H1 (cell line): ENCODE measurements at regions not wholly inside any gene's neighbourhood (a gene's known extent, or its start where the extent isn't known, plus 50 kb on each side); places are given as distances from the start of the nearest gene placed in this dataset.
"Not testable (repeated sequence)": the region's sequence is repeated elsewhere in the genome, so short reads cannot be mapped to it uniquely, and the experiment has no call there.

Experiments
- CTCF ChIA-PET: fragments of 300-600 bp; sonication (Branson Sonifier 250); formaldehyde crosslinking; loops from one replicate; lab custom pipeline; 2021; ENCODE audit not compliant: partially characterized antibody; lab: Charles Lee
- POLR2A ChIA-PET: fragments of 300-600 bp; sonication (Branson Sonifier 250); formaldehyde crosslinking; loops from one replicate; lab custom pipeline; 2021; ENCODE audit warnings: inconsistent platforms; ENCODE audit not compliant: partially characterized antibody; lab: Charles Lee
- DNase-seq, 2 experiments: peaks; one replicate each; pipeline versions ENCODE4 v3.0.0 to v3.0.0-alpha.2; 2010 to 2022; ENCODE audit warnings: low spot score in 2 of 2, low read depth in 1 of 2, mixed read lengths in 1 of 2
- FAIRE-seq: peaks from 2 replicates; lab custom pipeline; 2011; peaks lifted over from hg19 to GRCh38; lab: Jason Lieb, UNC
- H2AFZ ChIP-seq: 2 replicates; pipeline ENCODE4 v1.8.1; 2012; ENCODE audit warnings: low read length, inconsistent platforms
- H2AK5ac ChIP-seq: 2 replicates; pipeline ENCODE4 v1.6.1; 2013; ENCODE audit warnings: low read depth, low read length
- H2BK120ac ChIP-seq: replicated peaks from 2 replicates; pipeline ENCODE3; 2013; ENCODE audit warnings: low read depth, low read length, inconsistent platforms
- H2BK12ac ChIP-seq: 2 replicates; pipeline ENCODE4 v1.6.1; 2013; ENCODE audit warnings: low read depth, low read length
- H2BK15ac ChIP-seq: 2 replicates; pipeline ENCODE4 v1.6.1; 2013; ENCODE audit warnings: low read length
- H2BK20ac ChIP-seq: 2 replicates; pipeline ENCODE4 v1.6.1; 2013; ENCODE audit warnings: low read length
- H2BK5ac ChIP-seq: 2 replicates; pipeline ENCODE4 v1.6.1; 2013; ENCODE audit warnings: low read depth, low read length
- H3K14ac ChIP-seq: 2 replicates; pipeline ENCODE4 v1.6.1; 2013; ENCODE audit warnings: inconsistent platforms; ENCODE audit not compliant: insufficient read length
- H3K18ac ChIP-seq: 2 replicates; pipeline ENCODE4 v1.6.1; 2013; ENCODE audit warnings: low read length; ENCODE audit errors: extremely low read depth
- H3K23ac ChIP-seq: 2 replicates; pipeline ENCODE4 v1.6.1; 2013; ENCODE audit warnings: inconsistent platforms; ENCODE audit not compliant: insufficient read length
- H3K23me2 ChIP-seq: 2 replicates; pipeline ENCODE4 v1.6.1; 2013; ENCODE audit warnings: low read depth, low read length
- H3K27ac ChIP-seq: 2 replicates; pipeline ENCODE4 v1.6.1; 2011; ENCODE audit warnings: low read depth, low read length, inconsistent platforms
- H3K27me3 ChIP-seq, 4 experiments: replicated peaks in 1 of 4; 1 replicate in 1 of 4; 2 replicates in 3 of 4; pipeline versions ENCODE4 v1.6.1 to v1.8.1; 2011 to 2013; ENCODE audit warnings: low read length in 3 of 4, mild to moderate bottlenecking in 3 of 4, inconsistent platforms in 2 of 4, mixed read lengths in 2 of 4, moderate library complexity in 1 of 4; ENCODE audit not compliant: control insufficient read depth in 3 of 4, insufficient read depth in 3 of 4; ENCODE audit errors: extremely low read depth in 1 of 4
- H3K36me3 ChIP-seq, 4 experiments: 2 replicates each; pipeline versions ENCODE4 v1.6.1 to v1.8.1; 2011 to 2013; ENCODE audit warnings: mild to moderate bottlenecking in 4 of 4, low read length in 3 of 4, moderate library complexity in 2 of 4, control low read depth in 1 of 4, inconsistent platforms in 1 of 4; ENCODE audit not compliant: insufficient read depth in 4 of 4, control insufficient read depth in 2 of 4
- H3K4ac ChIP-seq: replicated peaks from 2 replicates; pipeline ENCODE3; 2013; ENCODE audit warnings: low read length, low read depth, mixed read lengths, inconsistent platforms; ENCODE audit not compliant: insufficient read length
- H3K4me1 ChIP-seq, 4 experiments: replicated peaks in 1 of 4; 1 replicate in 1 of 4; 2 replicates in 3 of 4; pipeline versions ENCODE4 v1.6.1 to v1.8.1; 2011 to 2013; ENCODE audit warnings: low read length in 3 of 4, inconsistent platforms in 2 of 4, mixed read lengths in 1 of 4; ENCODE audit not compliant: insufficient read depth in 4 of 4, control insufficient read depth in 3 of 4
- H3K4me2 ChIP-seq, 2 experiments: 2 replicates each; pipeline versions ENCODE4 v1.6.1 to v1.8.1; 2011 to 2013; ENCODE audit warnings: low read depth in 2 of 2, low read length in 2 of 2, control low read depth in 1 of 2, inconsistent platforms in 1 of 2, mild to moderate bottlenecking in 1 of 2; ENCODE audit not compliant: insufficient read depth in 1 of 2
- H3K4me3 ChIP-seq, 4 experiments: fragments of 200-600, 300-600 bp in 1 of 4; sonication (generic), shearing (Covaris generic), sonication (Bioruptor Twin) in 1 of 4; 2 replicates each; pipeline versions ENCODE4 v1.5.1 to v1.8.1; 2011 to 2016; ENCODE audit warnings: low read length in 4 of 4, low read depth in 3 of 4, control low read depth in 2 of 4, inconsistent platforms in 2 of 4, mild to moderate bottlenecking in 2 of 4, mixed read lengths in 1 of 4, moderate library complexity in 1 of 4; ENCODE audit not compliant: insufficient read depth in 2 of 4; ENCODE audit errors: extremely low read depth in 1 of 4
- H3K56ac ChIP-seq: replicated peaks from 2 replicates; pipeline ENCODE3; 2013; ENCODE audit warnings: low read depth, mild to moderate bottlenecking, mixed read lengths, low read length, inconsistent platforms; ENCODE audit not compliant: insufficient read length
- H3K79me1 ChIP-seq: 2 replicates; pipeline ENCODE4 v1.6.1; 2013; ENCODE audit warnings: low read depth, low read length, control low read depth
- H3K79me2 ChIP-seq, 2 experiments: 2 replicates each; pipeline versions ENCODE4 v1.6.1 to v1.8.1; 2012 to 2013; ENCODE audit warnings: low read length in 2 of 2, mild to moderate bottlenecking in 2 of 2, inconsistent platforms in 1 of 2; ENCODE audit not compliant: insufficient read depth in 2 of 2, control insufficient read depth in 1 of 2
- H3K9ac ChIP-seq, 4 experiments: replicated peaks in 1 of 4; 1 replicate in 1 of 4; 2 replicates in 3 of 4; pipeline versions ENCODE4 v1.6.1 to v1.8.1; 2011 to 2013; ENCODE audit warnings: low read depth in 3 of 4, low read length in 3 of 4, control low read depth in 2 of 4, mild to moderate bottlenecking in 2 of 4, moderate library complexity in 2 of 4, inconsistent platforms in 1 of 4; ENCODE audit errors: extremely low read depth in 1 of 4
- H3K9me3 ChIP-seq, 2 experiments: 2 replicates each; pipeline versions ENCODE4 v1.6.1 to v1.8.1; 2012 to 2013; ENCODE audit warnings: mild to moderate bottlenecking in 2 of 2, moderate library complexity in 2 of 2, control low read depth in 1 of 2, inconsistent platforms in 1 of 2, low read depth in 1 of 2, low read length in 1 of 2, mixed read lengths in 1 of 2; ENCODE audit not compliant: insufficient read depth in 2 of 2
- H4K20me1 ChIP-seq, 2 experiments: replicated peaks in 1 of 2; 2 replicates each; pipeline versions ENCODE3 to v1.8.1; 2011 to 2013; ENCODE audit warnings: inconsistent platforms in 2 of 2, low read length in 2 of 2, mild to moderate bottlenecking in 1 of 2; ENCODE audit not compliant: insufficient read depth in 2 of 2, control insufficient read depth in 1 of 2
- H4K5ac ChIP-seq: 2 replicates; pipeline ENCODE4 v1.6.1; 2013; ENCODE audit warnings: low read length, low read depth, mixed read lengths, inconsistent platforms; ENCODE audit not compliant: insufficient read length
- H4K8ac ChIP-seq: 2 replicates; pipeline ENCODE4 v1.8.0; 2013; ENCODE audit warnings: mild to moderate bottlenecking, moderate library complexity, low read length, inconsistent platforms; ENCODE audit not compliant: insufficient read depth; ENCODE audit errors: extremely low read depth
- H4K91ac ChIP-seq: replicated peaks from 2 replicates; pipeline ENCODE3; 2013; ENCODE audit warnings: low read length, mixed read lengths, inconsistent platforms; ENCODE audit not compliant: insufficient read length
- WGBS, 2 experiments: shearing (Covaris generic) in 1 of 2; methylation state at CpG; one replicate each; pipeline versions ENCODE4 v1.1.6 to v1.1.7; 2013 to 2015; ENCODE audit warnings: low lambda C conversion rate in 2 of 2, mixed read lengths in 2 of 2, inconsistent platforms in 1 of 2, low coverage in 1 of 2, missing lambda C conversion rate in 1 of 2; ENCODE audit not compliant: insufficient replicate concordance in 2 of 2, insufficient coverage in 1 of 2, insufficient read length in 1 of 2; ENCODE audit errors: extremely low coverage in 1 of 2, missing lambda C conversion rate in 1 of 2; 5-methylcytosine and 5-hydroxymethylcytosine counted together

- H2BK12ac ChIP-seq, H2BK20ac ChIP-seq, H3K23ac ChIP-seq, H3K9ac ChIP-seq, H3K4ac ChIP-seq, H3K14ac ChIP-seq, H3K4me1 ChIP-seq, H4K91ac ChIP-seq, H3K36me3 ChIP-seq, H2AFZ ChIP-seq, H3K4me2 ChIP-seq, H3K56ac ChIP-seq, H2BK5ac ChIP-seq, H2BK15ac ChIP-seq, H3K27me3 ChIP-seq, H3K23me2 ChIP-seq, H2AK5ac ChIP-seq, H3K79me2 ChIP-seq, POLR2A ChIA-PET, H2BK120ac ChIP-seq, CTCF ChIA-PET, H4K20me1 ChIP-seq, H4K8ac ChIP-seq, H3K79me1 ChIP-seq, H3K27ac ChIP-seq, DNase-seq, H3K4me3 ChIP-seq, H3K18ac ChIP-seq, FAIRE-seq, H4K5ac ChIP-seq: not testable (repeated sequence)
- 87% methylated on average over 5 of the region's 9 CpGs; no CpG with 5 or more reads in 1 of the 2 experiments for WGBS, 2 experiments
- peaks cover 0 to 39% of the 10 kb centered on the region in 2 experiments; a peak in 2 of 4 replicates for H3K9me3 ChIP-seq
Observed at GRCh38 chr16:33995821-33996372, 536.5 kb downstream of the TP53TG3F start.

GRCh38 chr16:34001184-34001583 lies 541.8 kb downstream of the TP53TG3F start:
- H4K5ac ChIP-seq, H4K91ac ChIP-seq, H2BK5ac ChIP-seq, H3K14ac ChIP-seq, DNase-seq, H3K4me2 ChIP-seq, H3K23me2 ChIP-seq, H3K27me3 ChIP-seq, H2BK12ac ChIP-seq, FAIRE-seq, H3K4me1 ChIP-seq, H3K18ac ChIP-seq, H3K27ac ChIP-seq, H3K23ac ChIP-seq, H3K36me3 ChIP-seq, H3K4me3 ChIP-seq, H2AK5ac ChIP-seq, H3K9ac ChIP-seq, H2BK20ac ChIP-seq, CTCF ChIA-PET, H3K56ac ChIP-seq, H2BK120ac ChIP-seq, H3K79me2 ChIP-seq, POLR2A ChIA-PET, H2AFZ ChIP-seq, H4K20me1 ChIP-seq, H4K8ac ChIP-seq, H2BK15ac ChIP-seq, H3K4ac ChIP-seq, H3K79me1 ChIP-seq: not testable (repeated sequence)
- H3K9me3 ChIP-seq = peaks cover 0 to 13% of the 10 kb centered on the region in 2 experiments; a peak in 1 of 4 replicates
- 67% methylated on average over 1 of the region's 4 CpGs; no CpG with 5 or more reads in 1 of the 2 experiments for WGBS, 2 experiments
